Thyroid gland (tissue), 4 donors: ENCODE measurements at regions not wholly inside any gene's neighbourhood (a gene's known extent, or its start where the extent isn't known, plus 50 kb on each side); places are given as distances from the start of the nearest gene placed in this dataset.

Source experiments
- POLR2A ChIP-seq, 2 donors: fragments of 450-650 bp; IDR thresholded peaks; one replicate each; pipeline ENCODE4 v1.6.1; 2017; ENCODE audit warnings: antibody characterized with exemption in 2 of 2, mild to moderate bottlenecking in 2 of 2, moderate library complexity in 1 of 2
- TF ChIP-seq, protein P1 (sequence below), 6 experiments: fragments of 200-600 bp in 3 of 6; fragments of 450-650 bp in 3 of 6; sonication (generic) in 3 of 6; IDR thresholded peaks; one replicate each; pipeline ENCODE4 v1.5.1; 2016 to 2019; ENCODE audit warnings: antibody characterized with exemption in 6 of 6, mild to moderate bottlenecking in 2 of 6, inconsistent platforms in 1 of 6, moderate library complexity in 1 of 6

DNA sequence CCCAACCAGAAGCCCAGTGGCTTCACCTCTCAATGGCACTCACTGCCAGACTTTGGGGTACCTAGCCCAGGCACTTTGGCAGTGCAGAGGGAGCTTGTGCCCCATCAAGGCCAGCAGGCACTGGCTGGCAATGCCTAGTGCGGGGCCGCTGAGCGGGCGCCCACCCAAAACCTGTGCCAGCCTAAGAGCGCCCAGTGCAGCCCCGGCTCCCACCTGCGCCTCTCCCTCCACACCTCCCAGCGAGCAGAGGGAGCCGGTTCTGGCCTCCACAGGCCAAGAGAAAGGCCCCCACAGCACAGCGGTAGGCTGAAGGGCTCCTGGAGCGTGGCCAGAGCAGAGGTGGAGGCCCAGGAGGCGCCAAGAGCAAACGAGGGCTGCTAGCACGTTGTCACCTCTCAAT, 930.8 kb downstream of the IPMK start:
- TF ChIP-seq, protein P1, sequence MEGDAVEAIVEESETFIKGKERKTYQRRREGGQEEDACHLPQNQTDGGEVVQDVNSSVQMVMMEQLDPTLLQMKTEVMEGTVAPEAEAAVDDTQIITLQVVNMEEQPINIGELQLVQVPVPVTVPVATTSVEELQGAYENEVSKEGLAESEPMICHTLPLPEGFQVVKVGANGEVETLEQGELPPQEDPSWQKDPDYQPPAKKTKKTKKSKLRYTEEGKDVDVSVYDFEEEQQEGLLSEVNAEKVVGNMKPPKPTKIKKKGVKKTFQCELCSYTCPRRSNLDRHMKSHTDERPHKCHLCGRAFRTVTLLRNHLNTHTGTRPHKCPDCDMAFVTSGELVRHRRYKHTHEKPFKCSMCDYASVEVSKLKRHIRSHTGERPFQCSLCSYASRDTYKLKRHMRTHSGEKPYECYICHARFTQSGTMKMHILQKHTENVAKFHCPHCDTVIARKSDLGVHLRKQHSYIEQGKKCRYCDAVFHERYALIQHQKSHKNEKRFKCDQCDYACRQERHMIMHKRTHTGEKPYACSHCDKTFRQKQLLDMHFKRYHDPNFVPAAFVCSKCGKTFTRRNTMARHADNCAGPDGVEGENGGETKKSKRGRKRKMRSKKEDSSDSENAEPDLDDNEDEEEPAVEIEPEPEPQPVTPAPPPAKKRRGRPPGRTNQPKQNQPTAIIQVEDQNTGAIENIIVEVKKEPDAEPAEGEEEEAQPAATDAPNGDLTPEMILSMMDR (IDR thresholded peaks at IDR 0.05), result no peak
- TF ChIP-seq POLR2A (IDR thresholded peaks at IDR 0.05), result no peak
